IMR-90 (cell line): ENCODE measurements at regions not wholly inside any gene's neighbourhood (a gene's known extent, or its start where the extent isn't known, plus 50 kb on each side); places are given as distances from the start of the nearest gene placed in this dataset.

Experiments
- ATAC-seq: fragments of 200-7000 bp; cut with Tn5 transposase; 2 replicates; pipeline ENCODE4 v1.9.1; 2020; ENCODE audit warnings: low read depth, mild to moderate bottlenecking, moderate library complexity
- BruUV-seq: library from RNA; stranded (reverse); fragments of 400-500 nt; replicated peaks from 2 replicates; lab custom pipeline; 2021; lab: Mats Ljungman, UMichigan
- CTCF ChIA-PET: fragments of 300-600 bp; formaldehyde crosslinking; extraction: SDS; loops from one replicate; lab custom pipeline; 2021; ENCODE audit warnings: antibody characterized with exemption; lab: Yijun Ruan, JAX
- POLR2A ChIA-PET: fragments of 300-600 bp; sonication (Branson Sonifier 250); formaldehyde crosslinking; loops from one replicate; lab custom pipeline; 2022; ENCODE audit warnings: antibody characterized with exemption; ENCODE audit not compliant: unreplicated experiment; lab: Charles Lee
- DNase-seq: peaks from one replicate; pipeline ENCODE4 v3.0.0; 2013
- H2AFZ ChIP-seq: replicated peaks from 2 replicates; pipeline ENCODE3; 2013; ENCODE audit warnings: low read length, mild to moderate bottlenecking; ENCODE audit not compliant: poor library complexity
- H2AK5ac ChIP-seq: 2 replicates; pipeline ENCODE4 v1.6.1; 2013; ENCODE audit warnings: low read depth, low read length, inconsistent platforms
- H2AK9ac ChIP-seq: replicated peaks from 2 replicates; pipeline ENCODE3; 2013; ENCODE audit warnings: mild to moderate bottlenecking, low read depth, low read length, moderate library complexity; ENCODE audit not compliant: poor library complexity
- H2BK120ac ChIP-seq: 2 replicates; pipeline ENCODE4 v1.6.1; 2013; ENCODE audit warnings: low read depth, low read length, inconsistent platforms
- H2BK15ac ChIP-seq: 3 replicates; pipeline ENCODE4 v1.6.1; 2013; ENCODE audit warnings: low read depth, low read length, inconsistent platforms
- H2BK20ac ChIP-seq: 2 replicates; pipeline ENCODE4 v1.6.1; 2013; ENCODE audit warnings: low read depth, mild to moderate bottlenecking, inconsistent platforms, low read length, moderate library complexity
- H2BK5ac ChIP-seq: 2 replicates; pipeline ENCODE4 v1.6.1; 2013; ENCODE audit warnings: mild to moderate bottlenecking, low read depth, low read length, inconsistent platforms; ENCODE audit not compliant: poor library complexity, severe bottlenecking
- H3K14ac ChIP-seq: replicated peaks from 2 replicates; pipeline ENCODE4 v1.6.1; 2013; ENCODE audit warnings: low read depth, low read length, inconsistent platforms
- H3K18ac ChIP-seq: 2 replicates; pipeline ENCODE4 v1.6.1; 2013; ENCODE audit warnings: low read depth, low read length, control low read depth
- H3K23ac ChIP-seq: 2 replicates; pipeline ENCODE4 v1.6.1; 2013; ENCODE audit warnings: low read depth, low read length, inconsistent platforms
- H3K27ac ChIP-seq: 2 replicates; pipeline ENCODE4 v1.5.1; 2013; ENCODE audit warnings: mild to moderate bottlenecking, control low read depth, low read length; ENCODE audit not compliant: insufficient read depth
- H3K27me3 ChIP-seq: 2 replicates; pipeline ENCODE4 v1.6.1; 2013; ENCODE audit warnings: low read length; ENCODE audit not compliant: control insufficient read depth, insufficient read depth
- H3K36me3 ChIP-seq: 2 replicates; pipeline ENCODE4 v1.6.1; 2013; ENCODE audit warnings: low read length, mixed read lengths; ENCODE audit not compliant: control insufficient read depth, insufficient read depth
- H3K4ac ChIP-seq: 2 replicates; pipeline ENCODE4 v1.6.1; 2013; ENCODE audit warnings: low read depth, low read length, inconsistent platforms
- H3K4me1 ChIP-seq: 2 replicates; pipeline ENCODE4 v1.6.1; 2013; ENCODE audit warnings: low read length, mixed read lengths; ENCODE audit not compliant: control insufficient read depth, insufficient read depth
- H3K4me2 ChIP-seq: 2 replicates; pipeline ENCODE4 v1.6.1; 2013; ENCODE audit warnings: low read depth, mild to moderate bottlenecking, control low read depth, low read length, moderate library complexity
- H3K4me3 ChIP-seq: 2 replicates; pipeline ENCODE4 v1.5.1; 2013; ENCODE audit warnings: low read depth, mild to moderate bottlenecking, control low read depth, low read length, moderate library complexity; ENCODE audit not compliant: insufficient read depth
- H3K56ac ChIP-seq: 2 replicates; pipeline ENCODE4 v1.6.1; 2013; ENCODE audit warnings: low read length, inconsistent platforms; ENCODE audit not compliant: insufficient read depth; ENCODE audit errors: extremely low read depth
- H3K79me1 ChIP-seq, 2 experiments: 2 replicates each; pipeline ENCODE4 v1.6.1; 2013; ENCODE audit warnings: low read length in 2 of 2, inconsistent platforms in 1 of 2, low read depth in 1 of 2
- H3K9ac ChIP-seq: 2 replicates; pipeline ENCODE4 v1.6.1; 2013; ENCODE audit warnings: low read depth, low read length, control low read depth
- H3K9me1 ChIP-seq: 2 replicates; pipeline ENCODE4 v1.6.1; 2013; ENCODE audit warnings: low read length, inconsistent platforms; ENCODE audit not compliant: insufficient read depth
- H3K9me3 ChIP-seq: 2 replicates; pipeline ENCODE4 v1.6.1; 2013; ENCODE audit warnings: low read length; ENCODE audit not compliant: control insufficient read depth, insufficient read depth
- H4K20me1 ChIP-seq: 2 replicates; pipeline ENCODE4 v1.6.1; 2013; ENCODE audit warnings: low read length, inconsistent platforms; ENCODE audit not compliant: insufficient read depth
- H4K5ac ChIP-seq: 2 replicates; pipeline ENCODE4 v1.6.1; 2013; ENCODE audit warnings: mild to moderate bottlenecking, low read depth, low read length, control low read depth
- H4K8ac ChIP-seq, 2 experiments: 2 replicates each; pipeline ENCODE4 v1.6.1; 2013; ENCODE audit warnings: low read depth in 2 of 2, low read length in 2 of 2, control low read depth in 1 of 2, inconsistent platforms in 1 of 2
- H4K91ac ChIP-seq: 2 replicates; pipeline ENCODE4 v1.6.1; 2013; ENCODE audit warnings: low read depth, low read length, inconsistent platforms; ENCODE audit not compliant: insufficient read depth
- CEBPB ChIP-seq: IDR thresholded peaks from 2 replicates; pipeline ENCODE4 v1.6.1; 2012; ENCODE audit warnings: low read depth, low read length, improper control_type of control experiment
- CHD1 ChIP-seq: IDR thresholded peaks from 2 replicates; pipeline ENCODE4 v1.6.1; 2012; ENCODE audit warnings: low read depth, low read length, improper control_type of control experiment
- CTCF ChIP-seq: conservative IDR thresholded peaks from 2 replicates; pipeline ENCODE4 v1.5.1; 2012; ENCODE audit warnings: mild to moderate bottlenecking, low read depth, low read length, improper control_type of control experiment
- ELK1 ChIP-seq: fragments of 150-350 bp; IDR thresholded peaks from 2 replicates; pipeline ENCODE4 v1.6.1; 2016; ENCODE audit warnings: low read depth, mild to moderate bottlenecking, low read length, moderate library complexity, borderline replicate concordance
- FOS ChIP-seq: fragments of 150-350 bp; IDR thresholded peaks from 2 replicates; pipeline ENCODE4 v1.6.1; 2016; ENCODE audit warnings: low read depth, low read length
- MAFK ChIP-seq: IDR thresholded peaks from 2 replicates; pipeline ENCODE4 v1.6.1; 2012; ENCODE audit warnings: low read depth, low read length, improper control_type of control experiment
- MAZ ChIP-seq: IDR thresholded peaks from 2 replicates; pipeline ENCODE4 v1.6.1; 2012; ENCODE audit warnings: low read depth, mild to moderate bottlenecking, low read length, improper control_type of control experiment, moderate library complexity, borderline replicate concordance
- NFE2L2 ChIP-seq: fragments of 150-350 bp; IDR thresholded peaks from 2 replicates; pipeline ENCODE4 v1.6.1; 2016; ENCODE audit warnings: low read depth, mild to moderate bottlenecking, low read length
- POLR2A ChIP-seq: IDR thresholded peaks from 2 replicates; pipeline ENCODE4 v1.6.1; 2012; ENCODE audit warnings: mild to moderate bottlenecking, low read depth, low read length
- RAD21 ChIP-seq: IDR thresholded peaks from 2 replicates; pipeline ENCODE4 v1.6.1; 2012; ENCODE audit warnings: low read length, improper control_type of control experiment
- RCOR1 ChIP-seq: IDR thresholded peaks from 2 replicates; pipeline ENCODE4 v1.6.1; 2012; ENCODE audit warnings: mild to moderate bottlenecking, low read length, improper control_type of control experiment; ENCODE audit not compliant: insufficient replicate concordance
- RFX5 ChIP-seq: IDR thresholded peaks from 2 replicates; pipeline ENCODE4 v1.8.0; 2012; ENCODE audit warnings: low read depth, mild to moderate bottlenecking, low read length, moderate library complexity
- SMC3 ChIP-seq: fragments of 150-350 bp; IDR thresholded peaks from 2 replicates; pipeline ENCODE4 v1.6.1; 2016; ENCODE audit warnings: low read depth, mild to moderate bottlenecking, antibody characterized with exemption, low read length, moderate library complexity
- WGBS, 2 experiments: methylation state at CpG; one replicate each; pipeline versions ENCODE4 v1.1.5 to v1.1.7; 2013; ENCODE audit warnings: missing lambda C conversion rate in 2 of 2; ENCODE audit not compliant: insufficient read length in 1 of 2; ENCODE audit errors: extremely low coverage in 2 of 2; 5-methylcytosine and 5-hydroxymethylcytosine counted together
- dilution Hi-C: fragments of 300-500 bp; cut with HindIII; formaldehyde crosslinking; loops from one replicate; pipeline ENCODE4 v1.14.3; 2018; ENCODE audit warnings: low sequenced_read_pairs; ENCODE audit not compliant: unreplicated experiment
- in situ Hi-C: fragments of 300-500 bp; cut with MboI; formaldehyde crosslinking; loops from 3 replicates; pipeline ENCODE4 v1.14.3; 2019; ENCODE audit warnings: low sequenced_read_pairs, inconsistent platforms, mixed read lengths
- intact Hi-C: fragments of 100-400 bp; cut with micrococcal nuclease; formaldehyde crosslinking; loops from 2 replicates; pipeline ENCODE4 v1.10.0; 2022
- TF ChIP-seq, protein P1 (sequence below): fragments of 150-350 bp; IDR thresholded peaks from 2 replicates; pipeline ENCODE4 v1.6.1; 2017; ENCODE audit warnings: mild to moderate bottlenecking, antibody characterized with exemption, low read length, low read depth

DNA sequence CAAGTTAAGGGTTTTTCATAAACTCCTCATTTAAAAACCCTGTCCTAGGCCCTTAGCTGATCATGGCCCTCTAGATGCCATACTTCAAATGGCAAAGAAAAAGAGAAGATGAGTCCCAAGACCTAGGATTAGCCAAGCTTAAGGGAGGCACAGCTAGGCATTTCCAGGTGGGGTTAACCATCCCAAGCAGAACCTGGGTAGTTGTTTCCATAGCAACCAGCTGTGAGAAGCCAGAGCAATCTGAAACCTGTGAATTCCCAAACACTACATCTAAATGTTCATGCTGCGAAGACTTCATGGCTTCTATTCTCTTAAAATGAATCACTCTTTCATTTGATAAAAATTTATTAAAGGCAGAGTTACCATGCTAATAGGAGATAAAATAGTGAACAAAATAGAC is 372.9 kb downstream of the C12orf50 start:
- TF ChIP-seq NFE2L2, result no peak
- TF ChIP-seq SMC3, result no peak
- TF ChIP-seq RFX5, result no peak
- TF ChIP-seq RAD21, result no peak
- no peak for TF ChIP-seq POLR2A
- TF ChIP-seq, protein P1, sequence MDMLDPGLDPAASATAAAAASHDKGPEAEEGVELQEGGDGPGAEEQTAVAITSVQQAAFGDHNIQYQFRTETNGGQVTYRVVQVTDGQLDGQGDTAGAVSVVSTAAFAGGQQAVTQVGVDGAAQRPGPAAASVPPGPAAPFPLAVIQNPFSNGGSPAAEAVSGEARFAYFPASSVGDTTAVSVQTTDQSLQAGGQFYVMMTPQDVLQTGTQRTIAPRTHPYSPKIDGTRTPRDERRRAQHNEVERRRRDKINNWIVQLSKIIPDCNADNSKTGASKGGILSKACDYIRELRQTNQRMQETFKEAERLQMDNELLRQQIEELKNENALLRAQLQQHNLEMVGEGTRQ, result no peak
- TF ChIP-seq MAZ, result no peak
- TF ChIP-seq CEBPB, result no peak
- TF ChIP-seq FOS, result no peak
- TF ChIP-seq RCOR1, result no peak
- no peak for TF ChIP-seq ELK1
- no peak for TF ChIP-seq CTCF
- no peak for TF ChIP-seq CHD1
- TF ChIP-seq MAFK, result no peak
- Histone ChIP-seq H3K4me1 (peaks cover 7% of the 10 kb centered on the region; the same call in 1 of the 2 replicates), H3K14ac (no peak overlapping the region), H3K27ac (no peak overlapping the region), H3K56ac (no peak overlapping the region), H3K9ac (no peak overlapping the region), H2BK120ac (no peak overlapping the region), H3K18ac (no peak overlapping the region), H3K4me2 (no peak overlapping the region), H3K9me1 (no peaks in the 10 kb centered on the region), H2AFZ (no peak overlapping the region), H4K8ac (no peak overlapping the region), H3K4me3 (no peak overlapping the region), H2AK9ac (no peak overlapping the region), H2BK15ac (no peak overlapping the region), H4K91ac (no peak overlapping the region), H3K36me3 (no peaks in the 10 kb centered on the region), H3K79me1 (no peaks in the 10 kb centered on the region), H3K23ac (no peak overlapping the region), H2BK20ac (no peak overlapping the region), H3K9me3 (no peaks in the 10 kb centered on the region), H3K4ac (no peak overlapping the region), H4K20me1 (no peaks in the 10 kb centered on the region), H2AK5ac (no peak overlapping the region), H4K5ac (no peak overlapping the region), H2BK5ac (no peak overlapping the region), H3K27me3 (no peaks in the 10 kb centered on the region)
- POLR2A ChIA-PET, result no interaction called here
- ATAC-seq (no peak), DNase-seq (no peak)
- dilution Hi-C loops (no loop called here), in situ Hi-C loops (no loop called here), intact Hi-C loops (no loop called here)
- no TSS peak for BruUV-seq
- WGBS, 2 experiments, result no CpG with 5 or more reads among the region's 1 CpG
- CTCF ChIA-PET, result no interaction called here
